ENCODE measurements at regions not wholly inside any gene's neighbourhood (a gene's known extent, or its start where the extent isn't known, plus 50 kb on each side); places are given as distances from the start of the nearest gene placed in this dataset.
"Not testable (repeated sequence)": the region's sequence is repeated elsewhere in the genome, so short reads cannot be mapped to it uniquely, and the experiment has no call there.

DNA sequence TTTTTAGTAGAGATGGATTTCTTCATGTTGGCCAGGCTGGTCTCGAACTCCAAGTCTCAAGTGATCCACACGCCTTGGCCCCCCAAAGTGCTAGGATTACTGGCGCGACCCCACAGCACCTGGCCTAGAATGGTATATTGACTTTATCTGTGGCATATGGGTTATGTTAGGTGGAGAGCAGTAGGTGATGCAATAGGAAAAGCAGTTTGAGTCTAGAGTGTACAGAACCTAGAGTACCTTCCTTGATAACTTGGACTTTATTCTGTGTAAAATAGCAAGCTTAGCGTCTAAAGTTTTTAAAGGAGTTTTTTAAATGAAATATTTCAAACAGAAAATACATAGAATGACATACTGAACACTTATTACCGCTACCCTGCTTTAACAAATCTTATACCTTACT, 139.5 kb upstream of the XIST start:
- Histone ChIP-seq H3K27me3 (no peaks in the 10 kb centered on the region), H3K4me3 (no peak overlapping the region), H3K4me1 (no peaks in the 10 kb centered on the region), H3K36me3 (peaks cover 0 to 21% (median 2%) of the 10 kb centered on the region in 4 donors), H3K9me3 (no peaks in the 10 kb centered on the region), H3K27ac (no peak overlapping the region)
- DNase-seq = no peak
- ATAC-seq (ENCODE audit: low FRiP score in 2 of 2) = no peak
- WGBS, 2 donors = 97 to 99% methylated on average over 6 of the region's 6 CpGs
- TF ChIP-seq EP300 (IDR thresholded peaks at IDR 0.05) = no peak
- no peak for TF ChIP-seq POLR2AphosphoS5 (IDR thresholded peaks at IDR 0.05)
- no peak for TF ChIP-seq POLR2A (IDR thresholded peaks at IDR 0.05)
- TF ChIP-seq, protein P1, sequence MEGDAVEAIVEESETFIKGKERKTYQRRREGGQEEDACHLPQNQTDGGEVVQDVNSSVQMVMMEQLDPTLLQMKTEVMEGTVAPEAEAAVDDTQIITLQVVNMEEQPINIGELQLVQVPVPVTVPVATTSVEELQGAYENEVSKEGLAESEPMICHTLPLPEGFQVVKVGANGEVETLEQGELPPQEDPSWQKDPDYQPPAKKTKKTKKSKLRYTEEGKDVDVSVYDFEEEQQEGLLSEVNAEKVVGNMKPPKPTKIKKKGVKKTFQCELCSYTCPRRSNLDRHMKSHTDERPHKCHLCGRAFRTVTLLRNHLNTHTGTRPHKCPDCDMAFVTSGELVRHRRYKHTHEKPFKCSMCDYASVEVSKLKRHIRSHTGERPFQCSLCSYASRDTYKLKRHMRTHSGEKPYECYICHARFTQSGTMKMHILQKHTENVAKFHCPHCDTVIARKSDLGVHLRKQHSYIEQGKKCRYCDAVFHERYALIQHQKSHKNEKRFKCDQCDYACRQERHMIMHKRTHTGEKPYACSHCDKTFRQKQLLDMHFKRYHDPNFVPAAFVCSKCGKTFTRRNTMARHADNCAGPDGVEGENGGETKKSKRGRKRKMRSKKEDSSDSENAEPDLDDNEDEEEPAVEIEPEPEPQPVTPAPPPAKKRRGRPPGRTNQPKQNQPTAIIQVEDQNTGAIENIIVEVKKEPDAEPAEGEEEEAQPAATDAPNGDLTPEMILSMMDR (IDR thresholded peaks at IDR 0.05) = no peak

DNA sequence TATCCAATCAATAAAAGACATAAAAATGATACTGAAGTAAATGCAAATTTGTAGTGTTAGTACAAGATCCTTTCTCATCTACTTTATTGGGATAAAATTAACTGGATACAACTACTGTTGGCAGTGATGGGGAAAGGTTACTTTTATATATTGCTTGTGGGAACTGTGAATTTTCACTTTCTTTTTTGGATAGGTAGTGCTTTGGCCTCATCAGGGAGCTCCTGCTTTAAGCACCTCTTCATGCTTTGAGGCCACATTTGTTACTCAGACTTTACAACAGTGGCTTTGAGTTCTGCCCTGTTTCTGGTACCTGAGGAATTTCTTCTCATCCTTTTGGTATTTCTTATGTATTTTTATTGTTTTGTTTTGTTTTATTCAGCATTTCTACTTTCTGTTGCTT, 134.7 kb upstream of the XIST start:
- no peak for DNase-seq
- peaks cover 0 to 10% (median 2%) of the 10 kb centered on the region in 4 donors for H3K36me3 ChIP-seq
- no peaks in the 10 kb centered on the region for H3K9me3 ChIP-seq
- no peak overlapping the region for H3K27ac ChIP-seq
- H3K27me3 ChIP-seq = no peaks in the 10 kb centered on the region
- no peak for TF ChIP-seq POLR2A (IDR thresholded peaks at IDR 0.05)
- no peak for TF ChIP-seq POLR2AphosphoS5 (IDR thresholded peaks at IDR 0.05)
- no peak for TF ChIP-seq EP300 (IDR thresholded peaks at IDR 0.05)
- TF ChIP-seq, protein P1 (IDR thresholded peaks at IDR 0.05) = no peak
- no peaks in the 10 kb centered on the region for H3K4me1 ChIP-seq
- no peak overlapping the region for H3K4me3 ChIP-seq
- ATAC-seq (ENCODE audit: low FRiP score in 2 of 2) = no peak

DNA sequence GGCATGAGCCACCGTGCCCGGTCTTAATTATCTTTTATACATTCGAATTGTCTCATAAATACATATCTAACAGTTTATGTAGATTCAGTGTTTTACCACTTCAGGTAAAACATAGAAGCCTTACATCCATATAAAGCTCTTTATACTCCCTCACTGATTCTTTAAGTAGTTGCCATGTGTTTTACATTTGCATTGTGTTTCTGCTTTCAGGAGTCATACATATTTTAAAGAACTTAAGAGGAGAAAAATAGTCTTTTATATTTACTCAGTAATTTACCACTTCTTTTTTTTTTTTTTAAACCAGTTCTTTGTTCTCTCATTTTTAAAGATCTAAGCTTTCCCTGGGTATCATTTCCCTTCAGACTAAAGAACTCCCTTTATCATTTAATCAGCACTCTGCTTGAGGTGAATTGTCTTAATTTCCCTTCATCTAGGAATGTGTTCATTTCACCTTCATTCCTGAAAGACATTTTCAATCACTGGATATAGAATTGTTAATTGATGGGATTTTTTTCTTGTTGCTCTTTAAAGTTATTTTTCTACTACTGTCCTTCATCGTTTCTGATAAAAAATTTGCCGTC, 127.1 kb upstream of the XIST start:
- Histone ChIP-seq H3K9me3 (no peaks in the 10 kb centered on the region), H3K4me3 (no peak overlapping the region), H3K4me1 (peaks cover 0 to 2% (median 0%) of the 10 kb centered on the region in 4 donors), H3K27ac (no peak overlapping the region), H3K36me3 (peaks cover 0 to 5% (median 0%) of the 10 kb centered on the region in 4 donors), H3K27me3 (no peaks in the 10 kb centered on the region)
- DNase-seq (no peak), ATAC-seq (ENCODE audit: low FRiP score in 2 of 2) (no peak)
- TF ChIP-seq, protein P1 (IDR thresholded peaks at IDR 0.05) = no peak
- no peak for TF ChIP-seq POLR2AphosphoS5 (IDR thresholded peaks at IDR 0.05)
- no peak for TF ChIP-seq EP300 (IDR thresholded peaks at IDR 0.05)
- TF ChIP-seq POLR2A (IDR thresholded peaks at IDR 0.05) = no peak
- 64 to 75% methylated on average over 5 of the region's 5 CpGs for WGBS, 2 donors

DNA sequence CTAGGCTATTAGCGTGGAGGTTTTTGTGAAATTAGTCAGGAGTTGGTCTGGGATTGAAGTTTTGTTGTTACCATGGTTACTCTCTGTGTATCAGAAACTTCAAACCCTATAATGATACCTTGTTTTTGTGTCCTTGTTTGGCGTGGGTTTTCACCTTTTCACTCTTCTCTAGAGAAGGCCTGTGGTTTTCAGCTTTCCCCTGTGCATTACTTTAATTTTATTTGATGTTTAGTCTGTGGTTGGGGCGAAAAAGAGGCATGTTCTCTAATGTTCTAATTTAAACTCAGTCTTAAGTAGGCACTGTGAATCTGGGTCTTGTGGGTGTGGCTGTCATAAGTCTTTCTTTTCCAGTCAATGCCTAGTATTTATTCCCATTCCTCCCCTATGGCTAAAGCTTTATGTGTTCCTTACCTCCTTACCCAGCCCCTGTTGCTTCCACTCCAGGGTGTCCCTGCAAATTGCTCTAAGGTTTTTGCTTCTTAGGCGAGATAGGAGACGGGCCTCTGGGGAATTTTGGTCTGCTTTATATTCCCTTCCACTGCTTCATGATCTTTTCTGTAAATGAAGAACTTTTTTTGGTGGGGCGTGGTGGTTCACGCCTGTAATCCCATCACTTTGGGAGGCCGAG, 125.1 kb upstream of the XIST start:
- Histone ChIP-seq H3K27me3 (no peaks in the 10 kb centered on the region), H3K36me3 (no peaks in the 10 kb centered on the region), H3K9me3 (no peaks in the 10 kb centered on the region), H3K27ac (no peak overlapping the region), H3K4me1 (peaks cover 0 to 2% (median 0%) of the 10 kb centered on the region in 4 donors), H3K4me3 (no peak overlapping the region)
- 87 to 96% methylated on average over 8 of the region's 8 CpGs for WGBS, 2 donors
- TF ChIP-seq, protein P1 (IDR thresholded peaks at IDR 0.05) = no peak
- no peak for TF ChIP-seq POLR2AphosphoS5 (IDR thresholded peaks at IDR 0.05)
- no peak for TF ChIP-seq EP300 (IDR thresholded peaks at IDR 0.05)
- TF ChIP-seq POLR2A (IDR thresholded peaks at IDR 0.05) = no peak
- no peak for ATAC-seq (ENCODE audit: low FRiP score in 2 of 2)
- no peak for DNase-seq

DNA sequence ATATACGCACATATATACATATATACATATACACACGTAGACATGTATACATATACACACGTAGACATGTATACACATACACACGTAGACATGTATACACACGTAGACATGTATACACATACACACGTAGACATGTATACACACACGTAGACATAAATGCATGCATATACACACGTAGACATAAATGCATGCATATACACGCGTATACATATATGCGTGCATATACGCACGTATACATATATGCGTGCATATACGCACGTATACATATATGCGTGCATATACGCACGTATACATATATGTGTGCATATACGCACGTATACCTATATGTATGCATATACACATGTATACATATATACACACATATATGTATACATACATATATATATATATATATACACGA, 114.9 kb upstream of the XIST start:
- 96 to 97% methylated on average over 22 of the region's 22 CpGs for WGBS, 2 donors
- not testable (repeated sequence) for H3K36me3 ChIP-seq; H3K27me3 ChIP-seq; H3K4me1 ChIP-seq; H3K9me3 ChIP-seq; H3K27ac ChIP-seq; ATAC-seq (ENCODE audit: low FRiP score in 2 of 2); DNase-seq; H3K4me3 ChIP-seq
